SK-N-SH (cell line): ENCODE measurements at regions not wholly inside any gene's neighbourhood (a gene's known extent, or its start where the extent isn't known, plus 50 kb on each side); places are given as distances from the start of the nearest gene placed in this dataset.

Experiments used
- CTCF ChIA-PET: fragments of 300-600, 350-600 bp; formaldehyde crosslinking; extraction: SDS; loops from one replicate; lab custom pipeline; 2021; lab: Yijun Ruan, JAX
- POLR2A ChIA-PET: fragments of 350-600 bp; sonication (Branson Sonifier 250); formaldehyde crosslinking; extraction: SDS; loops from one replicate; lab custom pipeline; 2020; ENCODE audit warnings: antibody characterized with exemption, inconsistent platforms; lab: Yijun Ruan, JAX
- DNase-seq: peaks from one replicate; pipeline ENCODE4 v3.0.0; 2012
- H2AFZ ChIP-seq: fragments of 200-600 bp; sonication (generic); 2 replicates; pipeline ENCODE4 v1.8.1; 2016; ENCODE audit warnings: antibody characterized with exemption, mild to moderate bottlenecking, low read depth
- H3F3A ChIP-seq: fragments of 200-600 bp; sonication (generic); replicated peaks from 2 replicates; pipeline ENCODE3; 2016; ENCODE audit warnings: antibody characterized with exemption, mild to moderate bottlenecking; ENCODE audit not compliant: insufficient read depth
- H3K27ac ChIP-seq, 2 experiments: fragments of 200-500 bp in 1 of 2; fragments of 200-600 bp in 1 of 2; sonication (Bioruptor generic) in 1 of 2; sonication (generic), shearing (Covaris generic) in 1 of 2; 2 replicates each; pipeline versions ENCODE4 v1.5.1 to v1.6.1; 2014 to 2016; ENCODE audit warnings: low read depth in 2 of 2, inconsistent platforms in 1 of 2, low read length in 1 of 2, mild to moderate bottlenecking in 1 of 2, mixed read lengths in 1 of 2
- H3K27me3 ChIP-seq: fragments of 200-600 bp; sonication (generic), shearing (Covaris generic); 2 replicates; pipeline ENCODE4 v1.6.1; 2016; ENCODE audit warnings: mixed run types; ENCODE audit not compliant: insufficient read depth
- H3K36me3 ChIP-seq, 2 experiments: fragments of 200-500 bp in 1 of 2; fragments of 200-600 bp in 1 of 2; sonication (Bioruptor generic) in 1 of 2; sonication (generic) in 1 of 2; replicated peaks in 1 of 2; 2 replicates each; pipeline versions ENCODE3 to v1.5.1; 2014 to 2016; ENCODE audit warnings: low read length in 1 of 2, mild to moderate bottlenecking in 1 of 2; ENCODE audit not compliant: insufficient read depth in 2 of 2, control insufficient read depth in 1 of 2
- H3K4me1 ChIP-seq, 2 experiments: fragments of 200-500 bp in 1 of 2; fragments of 200-600 bp in 1 of 2; sonication (Bioruptor generic) in 1 of 2; sonication (generic), shearing (Covaris generic) in 1 of 2; 2 replicates each; pipeline versions ENCODE4 v1.5.1 to v1.6.1; 2014 to 2016; ENCODE audit warnings: low read depth in 1 of 2, low read length in 1 of 2, mixed run types in 1 of 2; ENCODE audit not compliant: insufficient read depth in 2 of 2, control insufficient read depth in 1 of 2
- H3K4me2 ChIP-seq: fragments of 200-600 bp; sonication (generic), shearing (Covaris generic); 2 replicates; pipeline ENCODE4 v1.6.1; 2017; ENCODE audit warnings: mixed run types
- H3K4me3 ChIP-seq, 2 experiments: fragments of 200-500 bp in 1 of 2; fragments of 200-600 bp in 1 of 2; sonication (Bioruptor generic) in 1 of 2; sonication (generic), shearing (Covaris generic) in 1 of 2; 2 replicates each; pipeline versions ENCODE4 v1.5.1 to v1.8.1; 2014 to 2016; ENCODE audit warnings: low read depth in 2 of 2, inconsistent platforms in 1 of 2, low read length in 1 of 2, mild to moderate bottlenecking in 1 of 2, mixed read lengths in 1 of 2, moderate library complexity in 1 of 2
- H3K79me2 ChIP-seq: fragments of 200-600 bp; sonication (generic); 2 replicates; pipeline ENCODE4 v1.8.1; 2017; ENCODE audit warnings: mild to moderate bottlenecking; ENCODE audit not compliant: insufficient read depth
- H3K9ac ChIP-seq: fragments of 200-600 bp; sonication (generic); 2 replicates; pipeline ENCODE4 v1.6.1; 2017; ENCODE audit warnings: mixed run types
- H3K9me2 ChIP-seq: fragments of 200-600 bp; sonication (generic); 2 replicates; pipeline ENCODE4 v1.6.1; 2017; ENCODE audit warnings: mixed run types
- H3K9me3 ChIP-seq: fragments of 200-600 bp; sonication (generic); 2 replicates; pipeline ENCODE4 v1.6.1; 2017; ENCODE audit warnings: mixed run types, mild to moderate bottlenecking, moderate library complexity
- H4K20me1 ChIP-seq: fragments of 200-600 bp; sonication (generic); 2 replicates; pipeline ENCODE4 v1.6.1; 2017; ENCODE audit warnings: mild to moderate bottlenecking, mixed run types; ENCODE audit not compliant: insufficient read depth
- CTCF ChIP-seq: fragments of 200-600 bp; sonication (generic); IDR thresholded peaks from 2 replicates; pipeline ENCODE4 v1.6.1; 2017; ENCODE audit warnings: antibody characterized with exemption, mild to moderate bottlenecking, moderate library complexity
- FOSL2 ChIP-seq: IDR thresholded peaks from 2 replicates; pipeline ENCODE4 v1.4.0; 2012; ENCODE audit warnings: low read depth, mild to moderate bottlenecking, moderate library complexity, borderline replicate concordance
- FOXM1 ChIP-seq: IDR thresholded peaks from 2 replicates; pipeline ENCODE4 v1.4.0; 2012; ENCODE audit warnings: low read depth, mild to moderate bottlenecking
- GABPA ChIP-seq: IDR thresholded peaks from 2 replicates; pipeline ENCODE4 v1.4.0; 2012; ENCODE audit warnings: low read depth, mild to moderate bottlenecking
- GATA2 ChIP-seq: sonication (generic); formaldehyde crosslinking; IDR thresholded peaks from 2 replicates; pipeline ENCODE4 v1.5.0; 2020; ENCODE audit warnings: mild to moderate bottlenecking, missing genetic modification reagents
- IRF3 ChIP-seq: fragments of 150-350 bp; IDR thresholded peaks from 2 replicates; pipeline ENCODE4 v1.6.1; 2016; ENCODE audit warnings: mild to moderate bottlenecking, low read depth, low read length
- JUND ChIP-seq: IDR thresholded peaks from 2 replicates; pipeline ENCODE4 v1.4.0; 2012
- MAX ChIP-seq: IDR thresholded peaks from 2 replicates; pipeline ENCODE4 v1.4.0; 2012; ENCODE audit warnings: low read depth
- MXI1 ChIP-seq: IDR thresholded peaks from 2 replicates; pipeline ENCODE4 v1.6.1; 2012; ENCODE audit warnings: mild to moderate bottlenecking, low read depth, low read length, improper control_type of control experiment
- POLR2AphosphoS5 ChIP-seq: IDR thresholded peaks from 2 replicates; pipeline ENCODE4 v1.6.1; 2012; ENCODE audit warnings: low read depth, low read length
- RAD21 ChIP-seq: IDR thresholded peaks from 2 replicates; pipeline ENCODE4 v1.6.1; 2012; ENCODE audit warnings: mild to moderate bottlenecking, low read length
- RXRA ChIP-seq: IDR thresholded peaks from 2 replicates; pipeline ENCODE4 v1.4.0; 2012; ENCODE audit warnings: low read depth, mild to moderate bottlenecking, borderline replicate concordance
- SIN3A ChIP-seq: IDR thresholded peaks from 2 replicates; pipeline ENCODE4 v1.6.1; 2012; ENCODE audit warnings: low read depth, mild to moderate bottlenecking, low read length, moderate library complexity, borderline replicate concordance
- SMC3 ChIP-seq: IDR thresholded peaks from 2 replicates; pipeline ENCODE4 v1.6.1; 2012; ENCODE audit warnings: low read depth, low read length, improper control_type of control experiment
- TAF1 ChIP-seq: IDR thresholded peaks from 2 replicates; pipeline ENCODE4 v1.6.1; 2012; ENCODE audit warnings: low read depth, mild to moderate bottlenecking, low read length, moderate library complexity, borderline replicate concordance
- TCF12 ChIP-seq: IDR thresholded peaks from 2 replicates; pipeline ENCODE4 v1.4.0; 2012
- TEAD4 ChIP-seq: IDR thresholded peaks from 2 replicates; pipeline ENCODE4 v1.4.0; 2012; ENCODE audit warnings: mild to moderate bottlenecking, borderline replicate concordance; ENCODE audit not compliant: insufficient read depth
- USF2 ChIP-seq: fragments of 150-350 bp; IDR thresholded peaks from 2 replicates; pipeline ENCODE4 v1.6.1; 2017; ENCODE audit warnings: antibody characterized with exemption, low read length, low read depth, borderline replicate concordance
- YY1 ChIP-seq: IDR thresholded peaks from 2 replicates; pipeline ENCODE4 v1.4.0; 2012; ENCODE audit warnings: low read depth, mild to moderate bottlenecking
- ZBTB33 ChIP-seq: IDR thresholded peaks from 2 replicates; pipeline ENCODE4 v1.4.0; 2012; ENCODE audit warnings: low read depth, borderline replicate concordance
- WGBS: methylation state at CpG from one replicate; pipeline ENCODE4 v1.1.6; 2017; ENCODE audit warnings: low lambda C conversion rate; 5-methylcytosine and 5-hydroxymethylcytosine counted together

GRCh38 chr5:168153876-168154270, 137.6 kb upstream of the WWC1 start:
- Histone ChIP-seq H2AFZ (no peak overlapping the region), H3K27ac (no peak overlapping the region), H4K20me1 (no peaks in the 10 kb centered on the region), H3K4me2 (no peak overlapping the region), H3F3A (no peaks in the 10 kb centered on the region), H3K4me1 (peaks cover 0 to 4% of the 10 kb centered on the region in 2 experiments; a peak in 1 of 4 replicates), H3K27me3 (no peaks in the 10 kb centered on the region), H3K9me3 (no peaks in the 10 kb centered on the region), H3K9ac (no peak overlapping the region), H3K36me3 (no peaks in the 10 kb centered on the region), H3K79me2 (no peaks in the 10 kb centered on the region), H3K4me3 (no peak overlapping the region), H3K9me2 (no peaks in the 10 kb centered on the region)
- CTCF ChIA-PET, result no interaction called here
- no peak for TF ChIP-seq IRF3
- no peak for TF ChIP-seq SIN3A
- no peak for TF ChIP-seq POLR2AphosphoS5
- TF ChIP-seq MXI1, result no peak
- TF ChIP-seq GABPA, result no peak
- TF ChIP-seq FOXM1, result no peak
- TF ChIP-seq GATA2, result no peak
- TF ChIP-seq ZBTB33, result no peak
- TF ChIP-seq JUND, result no peak
- no peak for TF ChIP-seq TCF12
- TF ChIP-seq YY1, result no peak
- no peak for TF ChIP-seq CTCF
- no peak for TF ChIP-seq RAD21
- no peak for TF ChIP-seq TAF1
- no peak for TF ChIP-seq TEAD4
- TF ChIP-seq USF2, result no peak
- no peak for TF ChIP-seq SMC3
- TF ChIP-seq MAX, result no peak
- TF ChIP-seq RXRA, result no peak
- TF ChIP-seq FOSL2, result no peak
- 24% methylated on average over 3 of the region's 6 CpGs for WGBS
- no peak for DNase-seq
- POLR2A ChIA-PET, result no interaction called here
